ENCODE measurements at regions not wholly inside any gene's neighbourhood (a gene's known extent, or its start where the extent isn't known, plus 50 kb on each side); places are given as distances from the start of the nearest gene placed in this dataset.

DNA sequence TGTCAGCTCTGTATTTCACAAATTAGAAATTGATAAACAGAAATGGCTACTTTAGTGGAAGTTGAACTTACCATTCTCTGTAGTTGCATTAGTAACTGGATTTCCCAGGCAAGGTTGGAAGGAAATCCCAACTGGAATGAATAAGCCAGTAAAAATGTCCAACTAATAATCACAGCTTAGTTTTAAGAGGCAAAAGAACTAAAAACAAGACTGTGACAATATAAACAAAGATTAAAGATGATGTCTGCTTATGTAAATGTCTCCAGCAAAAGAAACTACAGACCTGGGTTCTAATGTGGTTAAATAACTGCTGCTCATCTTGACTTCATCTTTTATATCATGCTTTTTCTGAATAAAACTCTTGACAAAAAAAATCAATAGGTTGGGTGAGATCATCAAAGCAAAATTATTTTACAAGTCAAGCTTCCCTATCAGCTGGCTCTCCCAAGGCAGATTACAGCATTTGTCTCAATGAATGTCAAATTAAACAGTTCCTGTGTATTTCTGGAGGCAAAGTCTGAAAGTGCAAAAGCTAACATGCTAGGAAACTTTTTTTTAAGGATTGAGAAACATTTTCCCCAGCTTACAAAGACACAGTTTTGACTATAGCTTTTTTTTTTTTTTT lies 62.3 kb upstream of the HMHB1 start (continued):
- TF ChIP-seq, protein P1, sequence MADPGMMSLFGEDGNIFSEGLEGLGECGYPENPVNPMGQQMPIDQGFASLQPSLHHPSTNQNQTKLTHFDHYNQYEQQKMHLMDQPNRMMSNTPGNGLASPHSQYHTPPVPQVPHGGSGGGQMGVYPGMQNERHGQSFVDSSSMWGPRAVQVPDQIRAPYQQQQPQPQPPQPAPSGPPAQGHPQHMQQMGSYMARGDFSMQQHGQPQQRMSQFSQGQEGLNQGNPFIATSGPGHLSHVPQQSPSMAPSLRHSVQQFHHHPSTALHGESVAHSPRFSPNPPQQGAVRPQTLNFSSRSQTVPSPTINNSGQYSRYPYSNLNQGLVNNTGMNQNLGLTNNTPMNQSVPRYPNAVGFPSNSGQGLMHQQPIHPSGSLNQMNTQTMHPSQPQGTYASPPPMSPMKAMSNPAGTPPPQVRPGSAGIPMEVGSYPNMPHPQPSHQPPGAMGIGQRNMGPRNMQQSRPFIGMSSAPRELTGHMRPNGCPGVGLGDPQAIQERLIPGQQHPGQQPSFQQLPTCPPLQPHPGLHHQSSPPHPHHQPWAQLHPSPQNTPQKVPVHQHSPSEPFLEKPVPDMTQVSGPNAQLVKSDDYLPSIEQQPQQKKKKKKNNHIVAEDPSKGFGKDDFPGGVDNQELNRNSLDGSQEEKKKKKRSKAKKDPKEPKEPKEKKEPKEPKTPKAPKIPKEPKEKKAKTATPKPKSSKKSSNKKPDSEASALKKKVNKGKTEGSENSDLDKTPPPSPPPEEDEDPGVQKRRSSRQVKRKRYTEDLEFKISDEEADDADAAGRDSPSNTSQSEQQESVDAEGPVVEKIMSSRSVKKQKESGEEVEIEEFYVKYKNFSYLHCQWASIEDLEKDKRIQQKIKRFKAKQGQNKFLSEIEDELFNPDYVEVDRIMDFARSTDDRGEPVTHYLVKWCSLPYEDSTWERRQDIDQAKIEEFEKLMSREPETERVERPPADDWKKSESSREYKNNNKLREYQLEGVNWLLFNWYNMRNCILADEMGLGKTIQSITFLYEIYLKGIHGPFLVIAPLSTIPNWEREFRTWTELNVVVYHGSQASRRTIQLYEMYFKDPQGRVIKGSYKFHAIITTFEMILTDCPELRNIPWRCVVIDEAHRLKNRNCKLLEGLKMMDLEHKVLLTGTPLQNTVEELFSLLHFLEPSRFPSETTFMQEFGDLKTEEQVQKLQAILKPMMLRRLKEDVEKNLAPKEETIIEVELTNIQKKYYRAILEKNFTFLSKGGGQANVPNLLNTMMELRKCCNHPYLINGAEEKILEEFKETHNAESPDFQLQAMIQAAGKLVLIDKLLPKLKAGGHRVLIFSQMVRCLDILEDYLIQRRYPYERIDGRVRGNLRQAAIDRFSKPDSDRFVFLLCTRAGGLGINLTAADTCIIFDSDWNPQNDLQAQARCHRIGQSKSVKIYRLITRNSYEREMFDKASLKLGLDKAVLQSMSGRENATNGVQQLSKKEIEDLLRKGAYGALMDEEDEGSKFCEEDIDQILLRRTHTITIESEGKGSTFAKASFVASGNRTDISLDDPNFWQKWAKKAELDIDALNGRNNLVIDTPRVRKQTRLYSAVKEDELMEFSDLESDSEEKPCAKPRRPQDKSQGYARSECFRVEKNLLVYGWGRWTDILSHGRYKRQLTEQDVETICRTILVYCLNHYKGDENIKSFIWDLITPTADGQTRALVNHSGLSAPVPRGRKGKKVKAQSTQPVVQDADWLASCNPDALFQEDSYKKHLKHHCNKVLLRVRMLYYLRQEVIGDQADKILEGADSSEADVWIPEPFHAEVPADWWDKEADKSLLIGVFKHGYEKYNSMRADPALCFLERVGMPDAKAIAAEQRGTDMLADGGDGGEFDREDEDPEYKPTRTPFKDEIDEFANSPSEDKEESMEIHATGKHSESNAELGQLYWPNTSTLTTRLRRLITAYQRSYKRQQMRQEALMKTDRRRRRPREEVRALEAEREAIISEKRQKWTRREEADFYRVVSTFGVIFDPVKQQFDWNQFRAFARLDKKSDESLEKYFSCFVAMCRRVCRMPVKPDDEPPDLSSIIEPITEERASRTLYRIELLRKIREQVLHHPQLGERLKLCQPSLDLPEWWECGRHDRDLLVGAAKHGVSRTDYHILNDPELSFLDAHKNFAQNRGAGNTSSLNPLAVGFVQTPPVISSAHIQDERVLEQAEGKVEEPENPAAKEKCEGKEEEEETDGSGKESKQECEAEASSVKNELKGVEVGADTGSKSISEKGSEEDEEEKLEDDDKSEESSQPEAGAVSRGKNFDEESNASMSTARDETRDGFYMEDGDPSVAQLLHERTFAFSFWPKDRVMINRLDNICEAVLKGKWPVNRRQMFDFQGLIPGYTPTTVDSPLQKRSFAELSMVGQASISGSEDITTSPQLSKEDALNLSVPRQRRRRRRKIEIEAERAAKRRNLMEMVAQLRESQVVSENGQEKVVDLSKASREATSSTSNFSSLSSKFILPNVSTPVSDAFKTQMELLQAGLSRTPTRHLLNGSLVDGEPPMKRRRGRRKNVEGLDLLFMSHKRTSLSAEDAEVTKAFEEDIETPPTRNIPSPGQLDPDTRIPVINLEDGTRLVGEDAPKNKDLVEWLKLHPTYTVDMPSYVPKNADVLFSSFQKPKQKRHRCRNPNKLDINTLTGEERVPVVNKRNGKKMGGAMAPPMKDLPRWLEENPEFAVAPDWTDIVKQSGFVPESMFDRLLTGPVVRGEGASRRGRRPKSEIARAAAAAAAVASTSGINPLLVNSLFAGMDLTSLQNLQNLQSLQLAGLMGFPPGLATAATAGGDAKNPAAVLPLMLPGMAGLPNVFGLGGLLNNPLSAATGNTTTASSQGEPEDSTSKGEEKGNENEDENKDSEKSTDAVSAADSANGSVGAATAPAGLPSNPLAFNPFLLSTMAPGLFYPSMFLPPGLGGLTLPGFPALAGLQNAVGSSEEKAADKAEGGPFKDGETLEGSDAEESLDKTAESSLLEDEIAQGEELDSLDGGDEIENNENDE (IDR thresholded peaks at IDR 0.05; ENCODE audit: insufficient replicate concordance, low read length), result no peak
- no peak for TF ChIP-seq HDAC6 (IDR thresholded peaks at IDR 0.05; ENCODE audit: low read depth, low read length)
- no peak for TF ChIP-seq JUND (IDR thresholded peaks at IDR 0.05; ENCODE audit: low read length)
- no peak for TF ChIP-seq GABPA (IDR thresholded peaks at IDR 0.05; ENCODE audit: borderline replicate concordance, insufficient read depth, low read length)
- no peak for TF ChIP-seq SAP30 (IDR thresholded peaks at IDR 0.05; ENCODE audit: insufficient read depth, insufficient replicate concordance, low read length)
- TF ChIP-seq SP2 (IDR thresholded peaks at IDR 0.05; ENCODE audit: low read length), result no peak
- TF ChIP-seq POU5F1 (IDR thresholded peaks at IDR 0.05; ENCODE audit: low read depth, low read length), result no peak
- no peak for TF ChIP-seq ZNF274 (IDR thresholded peaks at IDR 0.05; ENCODE audit: borderline replicate concordance, extremely low read depth, low read length)
- no peak for TF ChIP-seq KDM1A (IDR thresholded peaks at IDR 0.05; ENCODE audit: borderline replicate concordance, low read length)
- TF ChIP-seq, protein P2, sequence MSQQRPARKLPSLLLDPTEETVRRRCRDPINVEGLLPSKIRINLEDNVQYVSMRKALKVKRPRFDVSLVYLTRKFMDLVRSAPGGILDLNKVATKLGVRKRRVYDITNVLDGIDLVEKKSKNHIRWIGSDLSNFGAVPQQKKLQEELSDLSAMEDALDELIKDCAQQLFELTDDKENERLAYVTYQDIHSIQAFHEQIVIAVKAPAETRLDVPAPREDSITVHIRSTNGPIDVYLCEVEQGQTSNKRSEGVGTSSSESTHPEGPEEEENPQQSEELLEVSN (IDR thresholded peaks at IDR 0.05), result no peak
- no peak for TF ChIP-seq TEAD4 (IDR thresholded peaks at IDR 0.05; ENCODE audit: low read depth, low read length)
